ENCODE measurements at regions not wholly inside any gene's neighbourhood (a gene's known extent, or its start where the extent isn't known, plus 50 kb on each side); places are given as distances from the start of the nearest gene placed in this dataset.

- no peaks in the 10 kb centered on the region for H3K27me3 ChIP-seq (ENCODE audit: control insufficient read depth in 2 of 2, insufficient read depth in 2 of 2, low read length in 2 of 2)
- no peaks in the 10 kb centered on the region for H3K9me1 ChIP-seq (replicated peaks; ENCODE audit: control insufficient read depth, extremely low read depth, insufficient read depth, low read length)
- intact Hi-C loops (cut with micrococcal nuclease), result no loop called here
- no peaks in the 10 kb centered on the region for H3K79me2 ChIP-seq (ENCODE audit: control insufficient read depth, insufficient read depth, low read length)
- dilution Hi-C loops (cut with MboI; ENCODE audit: extremely low pct_ligation_motif_present, low sequenced_read_pairs), result no loop called here
- H3K4me2 ChIP-seq (ENCODE audit: insufficient read depth, low read length), result no peak overlapping the region
- H3K4me1 ChIP-seq (ENCODE audit: control insufficient read depth, extremely low read depth, insufficient read depth, low read length), result peaks cover 2% of the 10 kb centered on the region
- H3K36me3 ChIP-seq (ENCODE audit: control insufficient read depth in 2 of 2, extremely low read depth in 1 of 2, insufficient read depth in 2 of 2, low read length in 2 of 2), result no peaks in the 10 kb centered on the region
- no peak overlapping the region for H3K27ac ChIP-seq (ENCODE audit: insufficient read depth, low read depth, low read length)
- POLR2A ChIA-PET, result no interaction called here
- CTCF ChIA-PET, result no interaction called here
- TF ChIP-seq JUN (IDR thresholded peaks at IDR 0.05; ENCODE audit: borderline replicate concordance, insufficient read depth, insufficient read length, low read depth), result no peak
- no peak for TF ChIP-seq MAX (IDR thresholded peaks at IDR 0.05; ENCODE audit: insufficient read depth, insufficient read length)
- no peak for TF ChIP-seq POLR2A (IDR thresholded peaks at IDR 0.05; ENCODE audit: low read depth, low read length)
- no peak overlapping the region for H2AFZ ChIP-seq (ENCODE audit: low read depth, low read length)
- no peaks in the 10 kb centered on the region for H4K20me1 ChIP-seq (replicated peaks; ENCODE audit: control insufficient read depth, extremely low read depth, insufficient read depth, low read length)
- no peak overlapping the region for H3K4me3 ChIP-seq (replicated peaks in 1 of 3; ENCODE audit: insufficient read depth in 1 of 3, low read depth in 1 of 3, low read length in 3 of 3)
- H3K9me3 ChIP-seq (replicated peaks; ENCODE audit: control insufficient read depth, insufficient read depth, low read length), result no peaks in the 10 kb centered on the region
- no peak overlapping the region for H3K9ac ChIP-seq (replicated peaks; ENCODE audit: extremely low read depth, insufficient read depth, low read length)
- BruUV-seq (replicated peaks), result no TSS peak
- FAIRE-seq (no peak), DNase-seq (ENCODE audit: low read depth, low spot score) (no peak)
Observed at GRCh38 chr12:107355612-107356011, 262.3 kb upstream of the CRY1 start.

GRCh38 chr12:107356266-107356936 is 263.1 kb upstream of the CRY1 start:
- no peaks in the 10 kb centered on the region for H3K9me1 ChIP-seq (replicated peaks; ENCODE audit: control insufficient read depth, extremely low read depth, insufficient read depth, low read length)
- ChIA-PET POLR2A (no interaction called here), CTCF (interaction anchor here (1.4 to 1.5 kb wide), 2 partner anchors 9 to 224 kb away, joined by 3 to 5 read pairs; no protein-coding TSS in a partner anchor)
- no peaks in the 10 kb centered on the region for H3K36me3 ChIP-seq (ENCODE audit: control insufficient read depth in 2 of 2, extremely low read depth in 1 of 2, insufficient read depth in 2 of 2, low read length in 2 of 2)
- dilution Hi-C loops (cut with MboI; ENCODE audit: extremely low pct_ligation_motif_present, low sequenced_read_pairs) (no loop called here), intact Hi-C loops (cut with micrococcal nuclease) (no loop called here)
- H3K27me3 ChIP-seq (ENCODE audit: control insufficient read depth in 2 of 2, insufficient read depth in 2 of 2, low read length in 2 of 2), result no peaks in the 10 kb centered on the region
- no TSS peak for BruUV-seq (replicated peaks)
- H3K9me3 ChIP-seq (replicated peaks; ENCODE audit: control insufficient read depth, insufficient read depth, low read length), result no peaks in the 10 kb centered on the region
- H2AFZ ChIP-seq (ENCODE audit: low read depth, low read length), result no peak overlapping the region
- H3K4me1 ChIP-seq (ENCODE audit: control insufficient read depth, extremely low read depth, insufficient read depth, low read length), result peaks cover 2% of the 10 kb centered on the region
- H3K79me2 ChIP-seq (ENCODE audit: control insufficient read depth, insufficient read depth, low read length), result no peaks in the 10 kb centered on the region
- no peak for TF ChIP-seq EZH2 (IDR thresholded peaks at IDR 0.05; ENCODE audit: borderline replicate concordance, low read depth, low read length, severe bottlenecking)
- no peak for TF ChIP-seq GATA2 (IDR thresholded peaks at IDR 0.05; ENCODE audit: insufficient read depth, insufficient read length, low read depth, low read length)
- TF ChIP-seq FOS (IDR thresholded peaks at IDR 0.05; ENCODE audit: borderline replicate concordance, insufficient read depth, low read length), result peak; percentile 20
- no peak overlapping the region for H3K27ac ChIP-seq (ENCODE audit: insufficient read depth, low read depth, low read length)
- no peak overlapping the region for H3K4me3 ChIP-seq (replicated peaks in 1 of 3; ENCODE audit: insufficient read depth in 1 of 3, low read depth in 1 of 3, low read length in 3 of 3)
- no peak overlapping the region for H3K9ac ChIP-seq (replicated peaks; ENCODE audit: extremely low read depth, insufficient read depth, low read length)
- no peak for DNase-seq (ENCODE audit: low read depth, low spot score)
- no peaks in the 10 kb centered on the region for H4K20me1 ChIP-seq (replicated peaks; ENCODE audit: control insufficient read depth, extremely low read depth, insufficient read depth, low read length)
- H3K4me2 ChIP-seq (ENCODE audit: insufficient read depth, low read length), result no peak overlapping the region
- FAIRE-seq, result no peak
